HG03103 (cell line): ENCODE measurements at regions not wholly inside any gene's neighbourhood (a gene's known extent, or its start where the extent isn't known, plus 50 kb on each side); places are given as distances from the start of the nearest gene placed in this dataset.
"Not testable (repeated sequence)": the region's sequence is repeated elsewhere in the genome, so short reads cannot be mapped to it uniquely, and the experiment has no call there.

Experiments
- ATAC-seq: cut with Tn5 transposase; IDR thresholded peaks from one replicate; pipeline ENCODE4 v1.9.1; 2021; ENCODE audit warnings: low read depth; ENCODE audit not compliant: unreplicated experiment

DNA sequence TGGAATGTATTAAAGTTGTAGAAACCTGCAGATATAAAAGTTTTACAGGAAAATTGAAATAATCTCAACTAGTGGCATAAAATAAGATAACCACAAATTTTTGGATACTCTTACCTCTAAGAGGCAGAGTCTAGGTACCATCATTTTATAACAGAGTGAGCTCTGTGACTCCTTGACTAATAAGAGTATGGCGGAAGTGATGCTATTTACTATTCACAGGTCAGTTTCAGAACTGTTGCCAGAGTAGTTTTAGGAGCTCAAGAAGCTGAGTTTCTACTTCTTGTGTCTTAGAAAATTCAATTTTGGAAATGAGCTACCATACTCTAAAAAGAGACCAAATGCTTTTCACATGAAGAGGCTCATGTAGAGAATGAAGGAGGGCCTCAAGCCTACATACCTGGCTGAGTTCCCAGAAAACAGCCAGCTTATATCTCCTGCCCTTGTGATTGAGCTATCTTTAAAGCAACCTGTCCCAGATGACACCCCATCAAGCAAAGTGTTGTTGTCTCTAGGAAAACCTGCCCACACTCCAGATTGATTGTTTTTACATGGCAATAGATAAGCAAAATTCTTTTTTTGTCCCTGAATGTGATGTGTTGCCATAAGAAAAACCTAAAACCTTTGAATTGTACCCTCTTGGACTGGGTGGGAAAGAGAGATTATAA lies 712.8 kb upstream of the CNTN5 start:
- ATAC-seq, result no peak

DNA sequence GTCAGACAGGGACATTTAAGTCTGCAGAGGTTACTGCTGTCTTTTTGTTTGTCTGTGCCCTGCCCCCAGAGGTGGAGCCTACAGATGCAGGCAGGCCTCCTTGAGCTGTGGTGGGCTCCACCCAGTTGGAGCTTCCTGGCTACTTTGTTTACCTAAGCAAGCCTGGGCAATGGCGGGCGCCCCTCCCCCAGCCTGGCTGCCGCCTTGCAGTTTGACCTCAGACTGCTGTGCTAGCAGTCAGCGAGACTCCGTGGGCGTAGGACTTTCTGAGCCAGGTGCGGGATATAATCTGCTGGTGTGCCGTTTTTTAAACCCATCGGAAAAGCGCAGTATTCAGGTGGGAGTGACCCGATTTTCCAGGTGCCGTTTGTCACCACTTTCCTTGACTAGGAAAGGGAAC lies 690.4 kb upstream of the CNTN5 start:
- ATAC-seq, result not testable (repeated sequence)

- no peak for ATAC-seq
Observed at GRCh38 chr11:98358551-98358950, 662.2 kb upstream of the CNTN5 start.

- no peak for ATAC-seq
Observed at GRCh38 chr11:98365190-98365589, 655.6 kb upstream of the CNTN5 start.

DNA sequence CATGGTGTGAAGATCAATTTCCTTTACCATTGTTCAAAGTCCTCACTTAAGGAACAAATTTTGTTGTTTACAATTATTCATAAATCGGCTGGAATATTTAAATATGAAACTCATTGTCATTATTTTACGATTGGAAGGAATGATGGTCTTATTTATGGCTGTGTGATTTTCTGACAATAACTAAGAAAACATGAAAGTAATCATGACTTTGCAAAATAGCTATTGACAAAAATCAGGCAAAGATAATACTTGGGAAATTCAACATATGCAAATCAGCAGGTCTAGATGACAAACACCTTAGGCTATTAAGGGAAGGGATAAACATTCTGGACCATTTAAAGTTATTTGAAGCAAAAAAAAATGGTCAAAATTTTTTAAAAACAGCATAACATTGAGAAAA lies 654.8 kb upstream of the CNTN5 start:
- no peak for ATAC-seq

GRCh38 chr11:98390391-98390790 lies 630.4 kb upstream of the CNTN5 start:
- no peak for ATAC-seq

DNA sequence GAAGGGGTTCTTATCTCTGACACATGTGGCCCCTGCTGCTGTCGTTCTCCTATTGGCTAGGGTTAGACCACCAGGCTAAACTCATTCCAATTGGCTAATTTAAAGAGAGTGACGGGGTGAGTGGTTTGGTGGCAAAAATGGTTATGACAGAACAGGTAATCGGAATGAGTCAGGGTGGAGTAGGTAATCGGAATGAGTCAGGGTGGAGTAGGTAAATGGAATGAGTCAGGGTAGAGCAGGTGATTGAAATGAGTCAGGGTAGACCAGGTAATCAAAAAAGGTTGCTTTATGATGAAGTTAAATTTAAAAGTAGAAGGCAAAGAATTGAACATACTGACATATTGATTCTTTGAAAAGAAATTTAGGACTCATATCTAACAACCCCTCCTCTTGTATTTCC lies 626.2 kb upstream of the CNTN5 start:
- not testable (repeated sequence) for ATAC-seq

GRCh38 chr11:98398508-98398907 lies 622.2 kb upstream of the CNTN5 start:
- ATAC-seq, result no peak

DNA sequence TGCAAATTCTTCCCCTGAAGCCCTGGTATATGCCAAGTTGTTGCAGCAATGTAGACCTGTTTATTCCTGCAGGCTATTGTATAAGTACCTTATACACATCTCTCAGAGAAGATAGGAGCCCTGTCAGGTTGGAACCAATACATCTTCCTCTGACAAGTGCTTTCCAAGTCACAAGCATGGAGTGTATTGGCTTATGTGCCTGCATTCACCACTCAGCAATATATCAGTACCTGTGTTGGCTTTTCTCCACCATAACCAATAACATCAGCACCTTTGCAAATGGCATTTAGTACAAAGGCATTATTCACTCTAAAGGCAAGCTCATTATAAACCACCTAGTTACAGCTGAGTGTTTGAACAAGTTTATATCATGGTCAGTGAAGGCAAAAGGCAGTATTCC lies 611.7 kb upstream of the CNTN5 start:
- no peak for ATAC-seq

- no peak for ATAC-seq
Observed at GRCh38 chr11:98411777-98412176, 609.0 kb upstream of the CNTN5 start.

- ATAC-seq, result no peak
Observed at GRCh38 chr11:98417256-98417755, 603.4 kb upstream of the CNTN5 start.

- ATAC-seq, result no peak
Observed at GRCh38 chr11:98423933-98424332, 596.8 kb upstream of the CNTN5 start.

DNA sequence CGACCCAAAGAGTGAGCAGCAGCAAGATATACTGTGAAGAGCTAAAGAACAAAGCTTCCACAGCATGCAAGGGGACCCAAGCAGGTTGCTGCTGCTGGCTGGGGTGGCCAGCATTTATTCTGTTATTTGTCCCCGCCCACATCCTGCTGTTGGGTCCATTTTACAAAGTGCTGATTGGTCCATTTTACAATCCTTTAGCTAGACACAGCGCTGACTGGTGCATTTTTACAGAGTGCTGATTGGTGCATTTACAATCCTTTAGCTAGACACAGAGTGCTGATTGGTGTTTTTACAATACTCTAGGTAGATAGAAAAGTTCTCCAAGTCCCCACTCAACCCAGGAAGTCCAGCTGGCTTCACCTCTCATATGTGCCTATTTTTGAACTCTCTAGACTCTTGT lies 596.0 kb upstream of the CNTN5 start:
- ATAC-seq, result not testable (repeated sequence)

DNA sequence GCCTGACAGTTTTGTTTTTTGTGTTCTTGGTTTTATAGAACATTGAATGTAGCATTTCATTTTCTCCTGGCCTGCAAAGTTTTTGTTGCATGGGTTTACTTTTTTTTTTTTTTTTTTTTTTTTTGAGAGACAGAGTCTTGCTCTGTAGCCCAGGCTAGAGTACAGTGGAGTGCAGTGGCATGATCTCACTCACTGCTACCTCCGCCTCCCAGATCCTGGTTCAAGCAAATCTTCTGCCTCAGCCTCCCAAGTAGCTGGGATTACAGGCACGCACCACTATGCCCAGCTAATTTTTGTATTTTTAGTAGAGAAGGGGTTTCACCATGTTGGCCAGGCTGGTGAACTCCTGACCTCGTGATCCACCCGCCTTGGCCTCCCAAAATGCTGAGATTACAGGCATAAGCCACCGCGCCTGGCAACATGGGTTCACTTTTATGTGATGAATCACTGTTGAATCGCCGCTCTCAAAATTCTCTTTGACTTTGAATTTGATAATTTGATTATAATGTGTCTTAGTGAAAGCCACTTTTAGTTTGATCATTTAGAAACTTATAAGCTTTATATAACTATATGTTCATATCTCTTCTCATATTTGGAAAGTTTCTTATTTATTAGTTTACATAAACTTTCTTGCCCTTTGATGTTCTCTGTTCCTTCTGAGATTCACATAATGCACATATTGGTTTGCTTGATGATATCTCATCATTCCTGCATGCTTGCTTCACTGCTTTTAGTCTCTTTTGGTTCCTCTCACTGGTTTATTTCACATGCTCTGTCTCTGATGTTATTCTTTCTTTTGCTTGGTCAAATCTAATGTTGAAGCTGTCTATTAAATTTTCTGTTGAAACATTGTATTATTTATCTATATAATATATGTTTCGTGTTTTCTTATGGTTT lies 589.0 kb upstream of the CNTN5 start:
- no peak for ATAC-seq

DNA sequence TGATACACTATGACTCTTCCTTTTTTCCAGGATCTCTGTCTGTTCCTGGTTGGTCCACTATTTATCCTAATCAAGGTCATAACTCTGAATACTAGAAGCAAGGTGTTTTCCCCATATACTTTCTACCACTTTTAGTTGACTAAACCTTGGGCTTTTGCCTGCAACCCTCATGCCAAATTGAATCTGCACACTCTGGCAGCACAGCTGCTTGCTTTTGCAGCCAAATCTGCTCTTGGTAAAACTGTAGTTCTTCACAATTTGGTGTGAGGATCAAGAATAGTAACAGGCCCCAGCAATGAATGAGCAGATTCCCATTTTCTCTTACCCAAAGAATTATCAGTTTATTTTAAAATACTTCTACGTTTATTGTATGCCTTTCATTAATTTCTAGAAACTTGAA lies 586.5 kb upstream of the CNTN5 start:
- ATAC-seq, result no peak

GRCh38 chr11:98453378-98453777 lies 567.4 kb upstream of the CNTN5 start:
- ATAC-seq, result no peak

GRCh38 chr11:98455500-98456307 lies 565.0 kb upstream of the CNTN5 start:
- no peak for ATAC-seq

GRCh38 chr11:98456308-98456680 lies 564.5 kb upstream of the CNTN5 start:
- no peak for ATAC-seq

DNA sequence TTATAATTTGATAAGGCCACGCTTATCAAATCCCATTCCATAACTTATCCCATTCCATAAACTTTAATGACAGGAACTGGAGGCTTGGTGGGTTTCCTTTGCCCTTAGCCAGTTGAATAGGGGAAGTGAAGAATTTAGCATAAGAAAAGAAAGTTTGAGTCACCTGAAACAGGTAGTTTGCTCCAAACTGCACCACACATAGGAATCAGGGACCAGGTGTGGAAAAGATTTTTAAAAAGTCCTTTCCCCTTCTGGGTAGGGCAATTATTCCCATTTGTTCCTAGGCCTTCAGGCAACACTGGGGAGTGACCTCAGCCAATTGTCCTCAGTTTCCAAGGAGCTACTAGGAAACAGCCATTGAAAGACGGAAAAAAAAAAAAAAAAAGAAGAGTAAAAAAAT lies 525.7 kb upstream of the CNTN5 start:
- no peak for ATAC-seq

DNA sequence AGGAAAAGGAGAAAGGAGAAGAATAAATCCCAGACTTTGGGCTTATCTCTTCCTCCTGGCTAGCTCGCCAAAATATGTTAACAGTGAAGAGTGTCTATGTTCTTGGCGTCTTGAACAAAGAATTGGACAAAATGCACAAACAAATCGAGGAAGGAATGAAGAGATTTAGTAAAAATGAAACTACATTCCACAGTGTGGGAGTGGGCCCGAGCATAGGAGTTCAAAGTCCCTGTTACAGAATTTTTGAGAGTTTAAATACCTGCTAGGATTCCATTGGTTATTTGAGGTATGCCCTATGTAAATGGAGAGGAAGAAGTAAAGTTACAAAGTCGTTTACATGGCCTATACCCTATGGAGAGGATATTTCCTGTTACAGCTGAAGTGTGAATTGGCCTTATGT lies 525.1 kb upstream of the CNTN5 start:
- ATAC-seq, result no peak

DNA sequence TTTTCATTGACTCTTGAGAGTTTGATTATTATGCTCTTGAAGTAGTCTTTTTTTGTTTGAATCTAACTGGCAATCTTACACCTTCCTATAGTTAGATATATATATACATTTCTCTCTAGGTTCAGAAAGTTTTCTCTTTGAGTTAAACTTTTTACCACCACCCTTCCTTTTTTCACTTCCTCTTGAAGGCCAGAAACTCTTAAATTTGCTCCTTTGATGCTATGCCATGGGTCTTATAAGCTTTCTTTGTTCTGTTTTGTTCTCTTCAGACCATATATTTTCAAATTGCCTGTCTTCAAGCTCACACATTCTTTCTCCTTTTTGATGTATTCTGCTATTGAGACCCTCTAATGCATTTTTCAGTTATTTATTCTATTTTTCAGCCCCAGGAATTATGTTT lies 513.5 kb upstream of the CNTN5 start:
- no peak for ATAC-seq
